ENCODE measurements at regions not wholly inside any gene's neighbourhood (a gene's known extent, or its start where the extent isn't known, plus 50 kb on each side); places are given as distances from the start of the nearest gene placed in this dataset.

- no peaks in the 10 kb centered on the region for H4K20me1 ChIP-seq (ENCODE audit: insufficient read depth, low read length)
- no peaks in the 10 kb centered on the region for H3K27me3 ChIP-seq (ENCODE audit: control insufficient read depth in 1 of 2, insufficient read depth in 2 of 2, low read length in 2 of 2)
- no TSS peak for BruUV-seq (replicated peaks)
- no peaks in the 10 kb centered on the region for H3K4me1 ChIP-seq (ENCODE audit: insufficient read depth, low read length)
- no peak overlapping the region for H2AFZ ChIP-seq (ENCODE audit: low read length)
- no peak for DNase-seq (ENCODE audit: low spot score)
- no peak overlapping the region for H3K4me3 ChIP-seq (replicated peaks in 1 of 3; ENCODE audit: insufficient read depth in 1 of 3, low read depth in 2 of 3, low read length in 3 of 3)
- ATAC-seq, result no peak
- no peaks in the 10 kb centered on the region for H3K79me2 ChIP-seq (ENCODE audit: insufficient read depth, low read length)
- no peak overlapping the region for H3K27ac ChIP-seq (ENCODE audit: extremely low read length, insufficient read depth, low read length)
- H3K4me2 ChIP-seq (ENCODE audit: low read depth, low read length), result no peak overlapping the region
- intact Hi-C loops (cut with micrococcal nuclease; ENCODE audit: unreplicated experiment), result no loop called here
- H3K36me3 ChIP-seq (replicated peaks in 1 of 2; ENCODE audit: control insufficient read depth in 1 of 2, insufficient read depth in 2 of 2, low read length in 2 of 2), result no peaks in the 10 kb centered on the region
- in situ Hi-C loops (cut with HindIII; ENCODE audit: extremely low pct_ligation_motif_present, low pct_unique_long_range_greater_than_20kb), result no loop called here
- ChIA-PET CTCF (ENCODE audit: low intra/inter-chr PET ratio, low total read pairs) (no interaction called here), POLR2A (no interaction called here)
- no peaks in the 10 kb centered on the region for H3K9me3 ChIP-seq (ENCODE audit: low read length)
- no peak for FAIRE-seq
- no peak overlapping the region for H3K9ac ChIP-seq (ENCODE audit: insufficient read depth, low read depth, low read length)
- 6% methylated on average over 1 of the region's 1 CpG for WGBS (ENCODE audit: low lambda C conversion rate)
- TF ChIP-seq RBAK (CRISPR knock-in tag; IDR thresholded peaks at IDR 0.05) (no peak), BCL6 (CRISPR knock-in tag; IDR thresholded peaks at IDR 0.05) (no peak), KDM2A (CRISPR knock-in tag; IDR thresholded peaks at IDR 0.05; ENCODE audit: borderline replicate concordance, low read depth) (no peak), ZNF101 (CRISPR knock-in tag; IDR thresholded peaks at IDR 0.05; ENCODE audit: borderline replicate concordance, low read depth) (no peak), HMG20B (CRISPR knock-in tag; conservative IDR thresholded peaks at IDR 0.05) (no peak), SRF (IDR thresholded peaks at IDR 0.05; ENCODE audit: low read depth, low read length) (no peak), PTBP1 (IDR thresholded peaks at IDR 0.05; ENCODE audit: low read depth, low read length, poor library complexity, severe bottlenecking) (no peak), ZFX (CRISPR knock-in tag; IDR thresholded peaks at IDR 0.05; ENCODE audit: low read depth) (no peak), ZNF256 (CRISPR knock-in tag; conservative IDR thresholded peaks at IDR 0.05) (no peak), ZNF280B (CRISPR knock-in tag; IDR thresholded peaks at IDR 0.05; ENCODE audit: borderline replicate concordance) (no peak), ZNF513 (CRISPR knock-in tag; conservative IDR thresholded peaks at IDR 0.05) (no peak)
These were observed 292.5 kb downstream of the PHKB start for GRCh38 chr16:47753659-47754058.

Small RNAs in the stretch of these regions (small RNA-seq; reads per million reads assigned to genes)
- gene AC141846.1 (ENCODE audit: insufficient read depth in 2 of 3, insufficient read length in 3 of 3, low read depth in 2 of 3, low replicate concordance in 1 of 3), result 0 reads per million in 3 experiments
